T47D (cell line): ENCODE measurements at regions not wholly inside any gene's neighbourhood (a gene's known extent, or its start where the extent isn't known, plus 50 kb on each side); places are given as distances from the start of the nearest gene placed in this dataset.

ENCODE experiments used
- DNase-seq, 2 experiments: peaks; one replicate each; pipeline versions ENCODE4 v3.0.0 to v3.0.0-alpha.2; 2011 to 2012; ENCODE audit warnings: low read depth in 1 of 2, low spot score in 1 of 2
- JUND ChIP-seq: IDR thresholded peaks from 2 replicates; pipeline ENCODE4 v1.6.1; 2012; ENCODE audit warnings: low read depth
- in situ Hi-C: cut with HindIII; loops from 2 replicates; pipeline ENCODE4 v1.10.0; 2016; ENCODE audit warnings: low sequenced_read_pairs, low pct_unique_long_range_greater_than_20kb

GRCh38 chr2:102925003-102925402 is 163.2 kb downstream of the TMEM182 start:
- TF ChIP-seq JUND: no peak
- no peak for DNase-seq
- in situ Hi-C loops: no loop called here

GRCh38 chr2:102927854-102928267 is 166.0 kb downstream of the TMEM182 start:
- in situ Hi-C loops: no loop called here
- DNase-seq: no peak

GRCh38 chr2:102929721-102930120 is 167.9 kb downstream of the TMEM182 start:
- no peak for TF ChIP-seq JUND
- in situ Hi-C loops: no loop called here
- DNase-seq: no peak

More at GRCh38 chr2:102927854-102928267, 166.0 kb downstream of the TMEM182 start:
- no peak for TF ChIP-seq JUND

- in situ Hi-C loops: no loop called here
- TF ChIP-seq JUND: no peak
- no peak for DNase-seq
Measured at GRCh38 chr2:102932501-102932900, 170.7 kb downstream of the TMEM182 start.

- in situ Hi-C loops: no loop called here
- DNase-seq: no peak
- TF ChIP-seq JUND: no peak
Measured at GRCh38 chr2:102939207-102939606, 177.4 kb downstream of the TMEM182 start.

GRCh38 chr2:102940684-102941083 is 178.9 kb downstream of the TMEM182 start:
- DNase-seq: peak in 1 of 2 experiments; percentile 53
- in situ Hi-C loops: no loop called here
- no peak for TF ChIP-seq JUND

- TF ChIP-seq JUND: no peak
- DNase-seq: no peak
- in situ Hi-C loops: no loop called here
Measured at GRCh38 chr2:102942107-102942506, 180.3 kb downstream of the TMEM182 start.

GRCh38 chr2:102943251-102943650 is 181.4 kb downstream of the TMEM182 start:
- DNase-seq: no peak
- no peak for TF ChIP-seq JUND
- in situ Hi-C loops: no loop called here

- in situ Hi-C loops: no loop called here
- DNase-seq: no peak
Measured at GRCh38 chr2:102950371-102950946, 188.6 kb downstream of the TMEM182 start.

GRCh38 chr2:102951249-102951648 is 189.4 kb downstream of the TMEM182 start:
- in situ Hi-C loops: no loop called here
- TF ChIP-seq JUND: no peak
- DNase-seq: no peak

More at GRCh38 chr2:102950371-102950946, 188.6 kb downstream of the TMEM182 start:
- no peak for TF ChIP-seq JUND

- in situ Hi-C loops: no loop called here
- DNase-seq: no peak
- no peak for TF ChIP-seq JUND
Measured at GRCh38 chr2:102967451-102967850, 205.6 kb downstream of the TMEM182 start.

GRCh38 chr2:102968375-102968774 is 206.5 kb downstream of the TMEM182 start:
- in situ Hi-C loops: no loop called here
- DNase-seq: no peak
- no peak for TF ChIP-seq JUND

GRCh38 chr2:102971701-102972100 is 209.9 kb downstream of the TMEM182 start:
- no peak for DNase-seq
- TF ChIP-seq JUND: no peak
- in situ Hi-C loops: no loop called here
